Tongue (tissue), 1 donor: ENCODE measurements at regions not wholly inside any gene's neighbourhood (a gene's known extent, or its start where the extent isn't known, plus 50 kb on each side); places are given as distances from the start of the nearest gene placed in this dataset.
A peak's percentile ranks its signal among the peaks of the same experiment; 100 is the strongest.

Experiments
- DNase-seq: peaks from one replicate; pipeline ENCODE4 v3.0.0-alpha.2; 2015

- no peak for DNase-seq
Measured at GRCh38 chr22:48575618-48576332, 1251.9 kb downstream of the BRD1 start.

GRCh38 chr22:48574776-48575617 is 1252.7 kb downstream of the BRD1 start:
- peak; percentile 84 for DNase-seq

GRCh38 chr22:48573766-48574165 is 1253.9 kb downstream of the BRD1 start:
- DNase-seq, result no peak

GRCh38 chr22:48572951-48573350 is 1254.7 kb downstream of the BRD1 start:
- DNase-seq, result no peak

GRCh38 chr22:48570912-48571311 is 1256.8 kb downstream of the BRD1 start:
- DNase-seq, result no peak

GRCh38 chr22:48569476-48570233 is 1258.0 kb downstream of the BRD1 start:
- DNase-seq, result no peak

- DNase-seq, result no peak
Measured at GRCh38 chr22:48568736-48569330, 1258.8 kb downstream of the BRD1 start.

- peak; percentile 26 for DNase-seq
Measured at GRCh38 chr22:48567213-48567975, 1260.3 kb downstream of the BRD1 start.

- DNase-seq, result no peak
Measured at GRCh38 chr22:48566741-48567140, 1260.9 kb downstream of the BRD1 start.

GRCh38 chr22:48565901-48566501 is 1261.7 kb downstream of the BRD1 start:
- DNase-seq, result no peak

- no peak for DNase-seq
Measured at GRCh38 chr22:48564995-48565394, 1262.7 kb downstream of the BRD1 start.

- DNase-seq, result no peak
Measured at GRCh38 chr22:48563966-48564330, 1263.7 kb downstream of the BRD1 start.

- no peak for DNase-seq
Measured at GRCh38 chr22:48563118-48563965, 1264.3 kb downstream of the BRD1 start.

GRCh38 chr22:48561676-48562075 is 1266.0 kb downstream of the BRD1 start:
- DNase-seq, result no peak

GRCh38 chr22:48560836-48561235 is 1266.8 kb downstream of the BRD1 start:
- DNase-seq, result no peak

- no peak for DNase-seq
Measured at GRCh38 chr22:48560389-48560751, 1267.3 kb downstream of the BRD1 start.

- no peak for DNase-seq
Measured at GRCh38 chr22:48559647-48560388, 1267.9 kb downstream of the BRD1 start.

- DNase-seq, result no peak
Measured at GRCh38 chr22:48558606-48559402, 1268.9 kb downstream of the BRD1 start.

- DNase-seq, result no peak
Measured at GRCh38 chr22:48558016-48558415, 1269.7 kb downstream of the BRD1 start.
